HG03159 (cell line): ENCODE measurements at regions not wholly inside any gene's neighbourhood (a gene's known extent, or its start where the extent isn't known, plus 50 kb on each side); places are given as distances from the start of the nearest gene placed in this dataset.

Experiments
- ATAC-seq: cut with Tn5 transposase; IDR thresholded peaks from one replicate; pipeline ENCODE4 v1.9.1; 2021; ENCODE audit warnings: mild to moderate bottlenecking, moderate library complexity; ENCODE audit not compliant: unreplicated experiment

GRCh38 chr11:43574949-43575912 lies 105.3 kb upstream of the HSD17B12 start:
- ATAC-seq = no peak

- ATAC-seq = no peak
Observed at GRCh38 chr11:43575913-43576310, 104.6 kb upstream of the HSD17B12 start.

- no peak for ATAC-seq
Observed at GRCh38 chr11:43576320-43576802, 104.2 kb upstream of the HSD17B12 start.

- ATAC-seq = no peak
Observed at GRCh38 chr11:43576803-43577521, 103.6 kb upstream of the HSD17B12 start.

GRCh38 chr11:43577566-43578264 lies 102.8 kb upstream of the HSD17B12 start:
- ATAC-seq = no peak

GRCh38 chr11:43578346-43579170 lies 102.0 kb upstream of the HSD17B12 start:
- no peak for ATAC-seq

GRCh38 chr11:43579171-43579918 lies 101.2 kb upstream of the HSD17B12 start:
- ATAC-seq = no peak

- ATAC-seq = no peak
Observed at GRCh38 chr11:43579919-43580276, 100.6 kb upstream of the HSD17B12 start.

GRCh38 chr11:43580735-43581369 lies 99.7 kb upstream of the HSD17B12 start:
- no peak for ATAC-seq

- no peak for ATAC-seq
Observed at GRCh38 chr11:43581370-43582023, 99.0 kb upstream of the HSD17B12 start.

- ATAC-seq = no peak
Observed at GRCh38 chr11:43582024-43582862, 98.3 kb upstream of the HSD17B12 start.

GRCh38 chr11:43582863-43583462 lies 97.6 kb upstream of the HSD17B12 start:
- ATAC-seq = no peak

GRCh38 chr11:43583548-43583947 lies 97.0 kb upstream of the HSD17B12 start:
- ATAC-seq = no peak

- no peak for ATAC-seq
Observed at GRCh38 chr11:43585877-43586608, 94.5 kb upstream of the HSD17B12 start.

- no peak for ATAC-seq
Observed at GRCh38 chr11:43589601-43590250, 90.8 kb upstream of the HSD17B12 start.

- no peak for ATAC-seq
Observed at GRCh38 chr11:43601511-43601910, 79.0 kb upstream of the HSD17B12 start.
